Superior temporal gyrus (tissue), 1 donor: ENCODE measurements at regions not wholly inside any gene's neighbourhood (a gene's known extent, or its start where the extent isn't known, plus 50 kb on each side); places are given as distances from the start of the nearest gene placed in this dataset.

Source experiments
- DNase-seq: peaks from one replicate; pipeline ENCODE4 v3.0.0-alpha.2; 2016; ENCODE audit errors: extremely low spot score

DNA sequence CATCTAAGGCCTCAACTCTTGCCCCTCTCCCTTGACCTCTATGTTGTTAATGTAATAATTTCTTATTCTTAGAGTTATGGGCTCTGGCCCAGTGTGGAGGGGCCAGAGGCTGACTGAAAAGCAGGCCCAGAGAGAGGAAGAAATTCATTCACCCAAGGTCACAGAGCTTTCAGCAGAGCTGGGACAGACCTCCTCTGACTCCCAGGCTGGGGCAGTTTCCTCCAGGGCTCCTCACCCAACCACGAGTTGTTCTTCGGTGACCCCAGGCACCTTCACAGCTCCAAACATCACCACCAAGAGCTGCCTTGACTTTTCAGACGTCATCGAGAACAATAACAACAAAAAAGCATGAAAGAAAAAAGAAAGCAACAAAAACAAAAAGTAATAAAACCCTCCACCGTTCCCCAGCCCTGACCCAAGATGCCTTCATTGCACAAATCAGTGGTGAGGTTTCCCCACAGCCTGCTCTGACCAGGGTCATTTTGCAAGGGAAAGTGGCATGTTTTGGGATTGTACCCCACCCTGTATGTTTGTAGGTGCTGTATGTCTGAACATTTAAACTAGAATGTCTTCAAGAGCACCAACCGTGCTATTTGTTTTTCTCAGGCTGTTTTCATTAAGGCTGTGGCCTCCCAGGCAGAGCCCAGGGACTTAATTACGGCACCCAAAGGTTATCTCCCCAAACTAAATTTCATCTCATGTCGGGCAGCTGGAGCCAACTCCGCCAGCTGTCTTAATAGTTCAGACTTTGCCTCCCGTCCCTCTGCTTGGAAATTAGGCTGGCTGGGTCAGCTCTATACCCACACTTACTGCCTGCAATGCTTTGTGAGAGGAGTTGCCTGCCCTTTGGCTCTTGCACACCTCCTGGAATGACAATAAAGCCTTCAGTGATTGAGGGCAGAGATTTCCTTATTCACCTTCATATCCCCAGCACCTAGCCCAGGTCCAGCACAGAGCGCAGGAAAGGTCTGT is 173.8 kb downstream of the RPLP1 start:
- no peak for DNase-seq

GRCh38 chr15:69627548-69628158 is 175.0 kb downstream of the RPLP1 start:
- no peak for DNase-seq

GRCh38 chr15:69628256-69629093 is 175.9 kb downstream of the RPLP1 start:
- peak; percentile 54 for DNase-seq

GRCh38 chr15:69629631-69630161 is 177.1 kb downstream of the RPLP1 start:
- DNase-seq = no peak

- DNase-seq = no peak
These were observed 178.4 kb downstream of the RPLP1 start for GRCh38 chr15:69631005-69631404.

DNA sequence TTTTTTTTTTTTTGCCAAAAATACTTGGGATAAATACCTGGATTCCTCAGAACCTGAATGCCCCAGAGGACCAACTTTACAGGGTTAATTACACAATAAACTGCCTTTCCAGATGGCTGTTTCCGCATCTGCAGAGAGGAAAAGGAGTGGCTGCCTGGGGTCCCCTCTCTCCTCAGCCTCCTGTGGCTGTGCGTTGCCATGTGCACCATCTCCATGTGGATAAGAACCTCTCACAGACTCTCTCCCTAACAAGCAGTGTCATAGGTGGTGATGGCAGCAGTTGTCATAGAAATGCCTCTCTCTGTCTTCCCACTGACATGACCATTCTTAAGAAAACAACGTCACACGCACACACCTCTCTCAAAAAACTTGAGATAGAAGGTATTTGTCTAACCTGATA is 179.4 kb downstream of the RPLP1 start:
- no peak for DNase-seq

DNA sequence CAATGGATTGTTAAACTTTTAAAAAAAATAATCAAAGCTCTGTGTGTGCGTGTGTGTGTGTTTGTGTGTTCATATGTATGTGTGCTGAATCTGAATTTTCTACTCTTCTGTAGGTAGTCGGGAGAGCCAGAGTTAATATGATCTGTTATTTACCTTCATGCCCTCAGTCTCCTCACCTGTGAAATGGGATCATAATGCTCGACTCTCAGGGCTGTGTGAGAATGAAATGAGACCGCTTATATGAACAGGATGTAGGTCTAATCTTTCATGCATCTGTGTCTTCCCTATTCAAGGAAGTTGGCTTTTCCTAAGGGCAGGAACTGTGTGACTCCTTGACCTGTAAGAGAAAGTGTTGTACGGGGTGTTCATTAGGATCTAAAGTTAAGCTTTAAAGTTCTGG is 182.2 kb downstream of the RPLP1 start:
- no peak for DNase-seq

- DNase-seq = no peak
These were observed 183.7 kb downstream of the RPLP1 start for GRCh38 chr15:69636169-69636915.

- no peak for DNase-seq
These were observed 185.2 kb downstream of the RPLP1 start for GRCh38 chr15:69637818-69638217.

DNA sequence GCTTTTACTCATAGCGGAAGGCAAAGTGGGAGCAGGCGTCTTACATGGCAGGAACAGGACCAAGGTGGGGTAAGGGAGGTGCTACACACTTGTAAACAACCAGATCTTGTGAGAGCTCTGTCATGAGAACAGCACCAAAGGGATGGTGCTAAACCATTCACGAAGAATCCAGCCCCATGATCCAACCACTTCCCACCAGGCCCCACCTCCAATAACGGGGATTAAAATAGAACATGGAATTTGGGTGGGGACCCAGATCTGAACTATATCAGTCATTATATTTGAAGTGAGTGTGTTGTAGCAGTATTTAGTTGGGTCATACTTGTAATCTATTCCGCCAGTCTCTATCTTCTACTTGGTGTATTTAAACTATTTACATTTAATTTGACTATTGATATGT is 190.9 kb downstream of the RPLP1 start:
- no peak for DNase-seq

DNA sequence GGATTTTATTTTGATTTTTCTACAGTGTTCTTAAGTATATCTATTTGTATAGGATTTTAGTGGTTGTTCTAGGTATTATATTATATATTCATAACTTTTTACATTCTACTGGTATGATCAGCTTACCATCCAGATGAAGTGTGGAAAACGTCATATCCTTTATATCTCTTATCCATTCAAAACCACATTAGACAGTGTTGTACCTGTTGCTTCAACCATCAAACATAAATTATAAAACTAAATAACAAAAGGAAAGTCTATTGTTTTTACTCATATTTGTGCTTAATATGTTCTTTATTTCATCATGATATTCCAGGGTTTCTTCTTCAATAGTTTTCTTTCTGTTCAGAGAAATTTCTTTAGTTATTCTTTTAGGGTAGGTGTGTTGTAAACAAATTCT is 191.4 kb downstream of the RPLP1 start:
- no peak for DNase-seq

GRCh38 chr15:69644876-69645275 is 192.3 kb downstream of the RPLP1 start:
- DNase-seq = no peak

DNA sequence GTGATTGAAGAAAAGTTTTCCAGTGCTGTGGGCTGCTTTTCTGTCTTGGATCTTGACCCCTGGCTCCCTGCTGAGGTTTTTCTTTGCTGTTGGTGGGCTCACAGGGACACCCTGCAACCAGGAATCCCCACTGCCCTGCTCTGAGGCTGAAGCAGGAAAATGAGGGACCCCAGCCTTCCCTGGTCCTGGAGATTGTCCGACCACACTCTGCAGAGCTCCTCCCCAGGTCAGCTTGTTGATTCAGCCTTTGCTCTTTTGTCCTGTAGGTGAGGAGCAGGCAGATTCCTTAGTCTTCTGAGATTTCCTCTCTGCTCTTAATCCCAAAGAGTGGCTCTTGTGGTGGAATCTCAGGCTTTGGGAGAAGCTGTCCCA is 194.5 kb downstream of the RPLP1 start:
- no peak for DNase-seq

GRCh38 chr15:69648212-69648611 is 195.6 kb downstream of the RPLP1 start:
- DNase-seq = no peak

- no peak for DNase-seq
These were observed 196.4 kb downstream of the RPLP1 start for GRCh38 chr15:69648775-69649735.

DNA sequence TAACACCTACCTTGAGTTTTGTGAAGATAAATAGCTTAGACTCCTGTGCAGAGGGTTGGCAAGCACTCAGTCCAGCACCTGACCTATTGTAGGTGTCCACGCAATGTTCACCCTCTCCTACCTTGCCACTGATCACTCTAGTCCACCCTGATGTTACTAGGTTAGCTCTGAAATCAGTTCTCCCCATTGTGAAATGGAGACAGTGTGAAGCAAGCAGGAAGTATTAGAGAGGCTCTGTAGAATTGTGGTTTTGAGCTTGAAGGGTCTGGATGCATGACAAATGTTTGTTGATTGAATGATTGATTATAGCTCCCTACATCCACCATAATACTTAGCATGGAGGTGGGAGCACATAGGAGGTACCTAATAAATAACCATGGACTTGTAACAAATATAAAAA is 199.7 kb downstream of the RPLP1 start:
- no peak for DNase-seq

GRCh38 chr15:69652751-69653305 is 200.2 kb downstream of the RPLP1 start:
- no peak for DNase-seq

DNA sequence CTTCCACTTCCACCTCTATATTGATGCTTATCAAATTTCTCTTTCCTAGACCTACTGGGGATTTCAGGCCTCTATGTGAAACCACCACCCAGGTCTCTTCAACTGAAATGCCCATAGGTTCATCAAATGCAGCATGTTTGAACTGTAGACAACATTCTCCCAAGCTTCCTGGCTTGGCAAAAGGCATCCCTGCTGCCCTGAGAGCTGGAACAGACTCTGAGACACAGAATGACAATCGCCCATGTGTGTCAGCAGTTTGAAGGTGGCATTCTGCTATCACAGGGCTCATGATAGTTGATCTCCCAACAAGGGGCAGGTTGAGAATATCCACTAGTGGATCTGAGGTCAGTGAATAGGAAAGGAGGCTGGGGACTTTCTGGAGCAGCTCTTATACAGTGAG is 200.7 kb downstream of the RPLP1 start:
- no peak for DNase-seq

DNA sequence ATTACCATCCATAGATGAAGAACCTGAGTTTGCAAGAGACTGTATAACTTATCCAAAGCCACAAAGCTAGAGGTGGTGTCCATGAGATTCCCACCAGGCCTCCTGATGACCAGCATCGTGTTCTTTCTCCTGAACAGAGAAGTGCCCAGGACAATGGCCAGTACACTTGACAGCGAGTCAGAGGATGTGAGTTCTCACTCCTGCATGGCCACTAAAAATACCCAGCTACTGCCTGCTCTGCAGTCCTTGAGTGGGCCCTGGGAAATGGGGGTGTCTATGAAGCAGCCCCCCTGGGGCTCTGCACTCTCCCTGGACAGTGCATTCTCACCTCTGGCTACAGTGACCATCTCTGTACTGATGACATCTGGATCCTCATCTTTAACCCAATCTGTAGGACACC is 201.2 kb downstream of the RPLP1 start:
- DNase-seq = no peak
